ENCODE measurements at regions not wholly inside any gene's neighbourhood (a gene's known extent, or its start where the extent isn't known, plus 50 kb on each side); places are given as distances from the start of the nearest gene placed in this dataset.
A peak's percentile ranks its signal among the peaks of the same experiment; 100 is the strongest.

- Histone ChIP-seq H3K36me3 (ENCODE audit: control insufficient read depth in 4 of 4, insufficient read depth in 3 of 4, low read depth in 1 of 4, low read length in 3 of 4) (no peaks in the 10 kb centered on the region), H3K9me3 (ENCODE audit: control insufficient read depth in 4 of 4, low read length in 3 of 4) (no peaks in the 10 kb centered on the region), H3K4me3 (ENCODE audit: low read depth in 1 of 3, low read length in 3 of 3) (no peak overlapping the region), H3K27ac (ENCODE audit: low read depth in 1 of 2, low read length in 2 of 2) (no peak overlapping the region), H3K27me3 (ENCODE audit: control insufficient read depth in 4 of 4, insufficient read depth in 4 of 4, low read length in 3 of 4) (no peaks in the 10 kb centered on the region), H3K9ac (ENCODE audit: low read depth in 1 of 2, low read length in 2 of 2) (no peak overlapping the region), H3K4me1 (ENCODE audit: control insufficient read depth in 4 of 4, insufficient read depth in 4 of 4, low read length in 3 of 4) (no peaks in the 10 kb centered on the region)
- TF ChIP-seq REST (IDR thresholded peaks at IDR 0.05) (no peak), GABPA (IDR thresholded peaks at IDR 0.05 in 1 of 2, conservative IDR thresholded peaks at IDR 0.05 in 1 of 2) (no peak), TAF1 (conservative IDR thresholded peaks at IDR 0.05) (no peak), CTCF (IDR thresholded peaks at IDR 0.05; ENCODE audit: low read depth, low read length, missing input control) (peak; percentile 26), RAD21 (IDR thresholded peaks at IDR 0.05) (peak; percentile 27 to 28)
- DNase-seq (ENCODE audit: low spot score) = no peak
- WGBS = 58% methylated on average over 8 of the region's 8 CpGs
Measured at GRCh38 chr10:108204528-108205305, 1040.2 kb upstream of the SORCS1 start.

GRCh38 chr10:108203905-108204527, 1039.5 kb upstream of the SORCS1 start:
- Histone ChIP-seq H3K9me3 (ENCODE audit: control insufficient read depth in 4 of 4, low read length in 3 of 4) (no peaks in the 10 kb centered on the region), H3K27me3 (ENCODE audit: control insufficient read depth in 4 of 4, insufficient read depth in 4 of 4, low read length in 3 of 4) (no peaks in the 10 kb centered on the region), H3K9ac (ENCODE audit: low read depth in 1 of 2, low read length in 2 of 2) (no peak overlapping the region), H3K4me1 (ENCODE audit: control insufficient read depth in 4 of 4, insufficient read depth in 4 of 4, low read length in 3 of 4) (no peaks in the 10 kb centered on the region), H3K27ac (ENCODE audit: low read depth in 1 of 2, low read length in 2 of 2) (no peak overlapping the region), H3K36me3 (ENCODE audit: control insufficient read depth in 4 of 4, insufficient read depth in 3 of 4, low read depth in 1 of 4, low read length in 3 of 4) (no peaks in the 10 kb centered on the region), H3K4me3 (ENCODE audit: low read depth in 1 of 3, low read length in 3 of 3) (no peak overlapping the region)
- TF ChIP-seq FOXA1 (IDR thresholded peaks at IDR 0.05) (no peak), CTCF (IDR thresholded peaks at IDR 0.05; ENCODE audit: low read depth, low read length, missing input control) (no peak), NR2F2 (IDR thresholded peaks at IDR 0.05) (no peak), GABPA (IDR thresholded peaks at IDR 0.05 in 1 of 2, conservative IDR thresholded peaks at IDR 0.05 in 1 of 2) (no peak), ATF3 (IDR thresholded peaks at IDR 0.05) (no peak), ZBTB33 (IDR thresholded peaks at IDR 0.05) (no peak), MAX (IDR thresholded peaks at IDR 0.05) (no peak), REST (IDR thresholded peaks at IDR 0.05) (no peak), EGR1 (IDR thresholded peaks at IDR 0.05; ENCODE audit: low read depth in 2 of 2) (no peak), SP1 (IDR thresholded peaks at IDR 0.05) (no peak), FOXA2 (IDR thresholded peaks at IDR 0.05) (no peak)
- 74% methylated on average over 3 of the region's 3 CpGs for WGBS
- no peak for DNase-seq (ENCODE audit: low spot score)

Measured in liver (tissue), 8 donors.